ENCODE measurements at regions not wholly inside any gene's neighbourhood (a gene's known extent, or its start where the extent isn't known, plus 50 kb on each side); places are given as distances from the start of the nearest gene placed in this dataset.

DNA sequence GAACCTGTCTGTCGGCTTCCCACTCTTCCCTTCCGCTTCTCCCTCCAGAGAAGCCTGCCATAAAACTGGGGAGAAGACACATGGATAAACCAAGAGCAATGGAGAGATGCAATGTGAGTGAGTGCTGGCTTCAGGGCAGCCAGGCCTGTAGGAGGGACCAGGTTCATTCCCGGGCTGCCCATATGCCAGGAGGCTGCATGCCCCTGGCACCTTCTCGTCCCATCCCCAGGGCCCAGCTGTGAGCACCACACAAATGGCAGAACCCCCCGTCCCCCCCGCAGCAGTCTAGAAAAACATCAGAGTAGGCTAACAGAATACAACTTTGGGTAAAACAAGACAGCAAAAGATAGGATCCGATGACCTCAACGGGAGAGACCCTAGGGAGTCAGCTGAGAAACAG is 341.3 kb upstream of the SHH start:
- TF ChIP-seq, protein P1, sequence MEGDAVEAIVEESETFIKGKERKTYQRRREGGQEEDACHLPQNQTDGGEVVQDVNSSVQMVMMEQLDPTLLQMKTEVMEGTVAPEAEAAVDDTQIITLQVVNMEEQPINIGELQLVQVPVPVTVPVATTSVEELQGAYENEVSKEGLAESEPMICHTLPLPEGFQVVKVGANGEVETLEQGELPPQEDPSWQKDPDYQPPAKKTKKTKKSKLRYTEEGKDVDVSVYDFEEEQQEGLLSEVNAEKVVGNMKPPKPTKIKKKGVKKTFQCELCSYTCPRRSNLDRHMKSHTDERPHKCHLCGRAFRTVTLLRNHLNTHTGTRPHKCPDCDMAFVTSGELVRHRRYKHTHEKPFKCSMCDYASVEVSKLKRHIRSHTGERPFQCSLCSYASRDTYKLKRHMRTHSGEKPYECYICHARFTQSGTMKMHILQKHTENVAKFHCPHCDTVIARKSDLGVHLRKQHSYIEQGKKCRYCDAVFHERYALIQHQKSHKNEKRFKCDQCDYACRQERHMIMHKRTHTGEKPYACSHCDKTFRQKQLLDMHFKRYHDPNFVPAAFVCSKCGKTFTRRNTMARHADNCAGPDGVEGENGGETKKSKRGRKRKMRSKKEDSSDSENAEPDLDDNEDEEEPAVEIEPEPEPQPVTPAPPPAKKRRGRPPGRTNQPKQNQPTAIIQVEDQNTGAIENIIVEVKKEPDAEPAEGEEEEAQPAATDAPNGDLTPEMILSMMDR (conservative IDR thresholded peaks at IDR 0.05) = no peak
- TF ChIP-seq ZFX (IDR thresholded peaks at IDR 0.05) = no peak

Measured in C4-2B (cell line).